DMS 273 (cell line): ENCODE measurements at regions not wholly inside any gene's neighbourhood (a gene's known extent, or its start where the extent isn't known, plus 50 kb on each side); places are given as distances from the start of the nearest gene placed in this dataset.

Source experiments
- DNase-seq: peaks from one replicate; lab custom pipeline; 2025; ENCODE audit not compliant: unreplicated experiment; lab: John Stamatoyannopoulos, UW

- no peak for DNase-seq
Observed at GRCh38 chr10:78857193-78857592, 211.6 kb upstream of the ZMIZ1 start.

DNA sequence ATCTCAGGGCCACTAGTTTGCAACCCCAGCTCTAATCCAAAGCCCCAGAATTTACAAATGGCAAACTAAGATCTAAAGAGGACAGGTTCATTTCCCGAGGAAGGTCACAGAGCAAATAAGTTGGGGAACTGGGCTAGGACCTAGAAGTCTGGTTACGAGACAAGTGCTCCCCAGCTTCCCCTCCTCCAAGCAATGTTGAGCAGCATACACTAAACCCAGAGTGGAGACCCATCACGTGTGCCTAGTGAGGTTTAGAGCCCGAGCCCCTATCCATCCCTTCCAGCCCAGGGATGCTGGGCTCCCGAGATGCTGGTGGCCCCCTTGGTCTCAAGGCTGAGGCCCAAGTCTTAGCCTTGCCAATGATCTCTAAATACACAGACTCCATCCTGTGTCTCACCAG is 209.5 kb upstream of the ZMIZ1 start:
- DNase-seq = no peak

GRCh38 chr10:78859769-78860168 is 209.0 kb upstream of the ZMIZ1 start:
- DNase-seq = no peak

DNA sequence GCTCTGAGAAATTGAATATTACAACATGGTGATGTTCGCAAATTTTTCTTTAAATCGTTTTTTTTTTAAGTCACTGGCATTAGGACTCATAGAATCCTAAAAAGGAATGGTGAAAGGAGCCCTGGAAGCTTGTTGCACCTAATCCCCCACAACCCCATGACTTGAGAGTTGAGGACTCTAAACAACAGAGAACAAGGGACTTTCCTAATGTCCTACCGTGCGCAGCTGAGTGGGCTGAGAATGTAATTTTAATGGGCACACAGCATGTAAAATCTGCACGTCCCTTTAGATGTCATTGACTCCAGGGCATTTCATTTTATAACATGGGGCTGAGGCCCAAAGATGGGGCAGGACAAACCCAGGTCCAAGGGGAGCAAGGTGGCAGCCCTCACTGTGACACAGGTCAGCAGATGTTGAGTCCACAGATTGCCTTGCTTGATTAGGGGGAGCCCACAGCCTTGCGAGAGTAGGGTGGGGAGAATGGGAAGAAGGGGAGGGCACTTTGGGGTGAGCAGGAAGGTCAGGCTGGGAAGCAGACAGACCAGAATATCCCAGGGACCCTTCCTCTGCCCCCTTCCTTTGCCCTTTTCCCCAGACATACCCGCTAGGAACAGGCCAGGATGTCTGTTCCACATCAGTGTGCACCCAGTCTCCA is 208.4 kb upstream of the ZMIZ1 start:
- no peak for DNase-seq

GRCh38 chr10:78861529-78862327 is 207.0 kb upstream of the ZMIZ1 start:
- peak; percentile 85 for DNase-seq

- DNase-seq = no peak
Observed at GRCh38 chr10:78862328-78862640, 206.5 kb upstream of the ZMIZ1 start.

GRCh38 chr10:78863140-78863905 is 205.4 kb upstream of the ZMIZ1 start:
- DNase-seq = no peak

DNA sequence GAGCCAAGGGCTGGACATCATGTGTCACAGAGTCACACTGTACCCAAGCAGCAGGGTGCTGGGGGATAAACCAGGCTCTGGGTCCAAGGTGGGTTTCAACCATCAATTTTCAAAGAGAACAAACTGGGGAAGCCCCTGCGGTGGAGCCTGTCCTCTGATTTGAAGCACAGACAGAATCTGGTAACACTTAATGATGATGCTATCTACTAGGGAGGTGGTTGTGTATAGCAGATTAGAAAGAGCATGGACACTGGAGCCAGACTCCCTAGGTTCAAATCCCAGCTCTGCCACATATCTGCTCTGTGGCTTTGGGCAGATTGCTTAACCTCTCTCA is 204.9 kb upstream of the ZMIZ1 start:
- no peak for DNase-seq

DNA sequence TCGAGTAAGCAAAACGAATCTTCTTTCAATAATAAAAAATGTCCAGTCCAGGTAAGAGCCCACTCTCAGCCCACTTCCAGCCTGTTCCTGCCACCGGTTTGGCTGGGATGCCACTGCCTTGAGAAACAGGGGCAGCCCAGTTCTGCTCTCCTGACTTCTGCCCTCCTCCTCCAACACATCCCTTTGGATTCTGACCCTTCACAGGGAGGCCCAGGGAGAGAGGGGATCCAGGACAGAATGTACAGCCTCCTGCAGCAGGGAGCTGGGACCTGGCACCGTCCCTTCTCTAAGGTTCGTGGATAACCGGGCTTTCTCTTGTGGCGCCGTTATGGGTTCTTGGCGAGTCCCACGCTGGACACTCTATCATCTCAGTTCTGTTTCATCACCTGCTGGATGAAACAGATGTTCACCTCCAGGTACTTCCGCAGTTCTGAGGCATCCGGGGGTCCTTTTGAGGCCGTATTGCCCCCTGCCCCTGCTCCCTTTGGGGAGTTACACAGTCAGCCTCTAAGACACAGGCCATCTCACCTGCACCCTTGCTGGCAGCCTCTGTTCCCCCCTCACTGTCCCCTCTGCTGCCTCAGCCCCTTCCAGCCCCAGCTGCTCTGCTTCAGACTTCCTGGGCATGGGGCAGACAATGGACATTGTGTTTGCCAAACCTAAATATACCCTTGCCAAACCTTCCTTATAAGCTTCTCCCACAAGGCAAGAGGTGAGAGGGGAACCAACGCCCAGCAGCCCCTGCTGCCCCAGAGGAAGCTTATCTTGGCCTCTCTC is 203.8 kb upstream of the ZMIZ1 start:
- DNase-seq = no peak

GRCh38 chr10:78865538-78865875 is 203.3 kb upstream of the ZMIZ1 start:
- DNase-seq = no peak

DNA sequence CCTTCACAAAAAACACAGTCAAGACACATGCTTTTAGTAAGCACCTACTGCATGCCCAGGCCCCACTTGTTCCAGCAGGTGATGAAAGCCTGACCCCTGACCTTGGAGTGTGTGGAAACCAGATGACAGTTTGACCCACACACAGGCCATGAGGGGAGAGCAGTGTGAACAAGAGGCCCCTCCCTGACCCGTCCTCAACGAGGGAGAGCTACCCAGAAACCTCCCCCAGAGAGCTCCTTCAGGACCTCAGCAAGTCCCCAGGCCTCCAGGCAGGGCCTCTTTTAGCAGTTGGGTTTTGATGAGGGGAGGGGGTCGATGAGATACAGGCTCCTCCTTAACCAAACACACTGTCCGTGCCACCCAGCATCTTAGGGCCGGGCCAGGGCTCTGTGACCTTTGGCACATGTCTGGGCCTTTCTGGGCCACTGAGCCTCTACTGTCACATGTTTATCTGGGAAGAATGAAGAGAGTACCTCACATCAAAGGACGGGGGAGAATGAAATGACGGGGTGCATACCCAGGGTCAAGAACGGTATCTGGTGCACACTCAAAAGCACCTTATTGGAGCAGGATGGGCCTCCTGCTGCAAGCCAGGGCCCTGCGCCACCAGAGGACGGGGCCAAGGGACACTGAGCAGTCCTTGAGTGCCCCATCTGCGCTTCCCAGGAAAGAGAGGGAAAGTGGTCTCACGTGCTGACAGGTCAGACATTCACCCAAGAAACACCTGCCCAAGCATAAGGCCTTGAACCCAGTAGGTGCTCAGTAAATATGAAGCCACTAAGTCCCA is 202.6 kb upstream of the ZMIZ1 start:
- no peak for DNase-seq

DNA sequence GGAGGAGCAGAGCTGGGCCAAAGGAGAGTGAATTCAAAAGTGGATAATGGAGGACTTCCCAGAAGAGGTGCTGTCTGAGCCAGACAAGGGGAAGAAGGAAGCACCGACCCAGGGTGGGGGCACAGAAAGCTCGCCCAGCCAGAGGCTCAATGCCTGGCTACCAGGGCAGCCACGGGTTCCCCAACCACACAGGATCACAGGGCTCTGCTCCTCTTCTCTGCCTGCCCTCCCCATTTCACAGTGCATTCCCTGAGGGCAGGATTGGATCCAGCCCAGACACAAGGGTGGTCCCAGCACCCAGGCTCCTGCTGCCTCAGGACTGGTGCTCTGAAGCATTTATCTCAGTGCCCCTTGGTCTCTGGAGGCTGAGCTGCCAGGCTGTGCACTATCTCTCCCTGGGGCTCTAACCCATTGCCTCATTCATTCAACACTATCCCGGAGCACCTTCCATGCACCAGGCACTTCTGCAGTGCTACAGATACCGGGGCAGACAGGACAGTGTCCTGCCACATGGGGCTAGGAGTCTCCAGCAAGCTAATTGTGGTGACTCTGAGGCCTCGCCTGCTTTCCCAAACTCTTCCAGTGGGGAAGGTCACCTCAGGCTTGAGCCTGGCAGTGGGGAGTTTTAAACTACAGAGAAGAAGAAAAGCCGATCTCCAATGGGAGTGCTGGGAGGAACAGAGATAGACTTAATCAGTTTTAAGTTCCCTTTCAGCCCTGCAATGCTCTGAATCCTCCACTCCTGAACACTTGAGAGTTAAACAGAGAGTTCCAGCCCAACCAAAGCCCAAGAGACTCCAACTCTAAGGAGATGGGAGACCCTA is 201.8 kb upstream of the ZMIZ1 start:
- DNase-seq = no peak

DNA sequence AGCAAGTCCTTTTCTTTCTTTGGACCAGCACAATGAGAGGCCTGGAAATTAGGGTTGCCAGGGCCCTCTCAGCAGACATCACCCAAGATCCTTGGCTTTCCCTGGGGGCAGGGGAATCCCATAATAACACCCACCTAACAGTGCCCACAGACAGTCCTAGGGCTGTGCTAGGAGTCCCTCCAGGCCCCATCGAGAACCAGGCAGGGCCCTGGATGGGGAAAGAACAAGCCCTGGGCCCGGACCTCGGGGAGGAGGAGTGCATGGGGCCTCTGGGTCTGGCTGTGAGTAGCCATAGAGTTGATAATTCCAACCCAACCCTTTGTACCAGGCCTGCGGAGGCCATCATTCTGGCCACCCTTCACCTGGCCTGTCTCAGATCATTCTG is 201.2 kb upstream of the ZMIZ1 start:
- no peak for DNase-seq

- DNase-seq = no peak
Observed at GRCh38 chr10:78868048-78868447, 200.7 kb upstream of the ZMIZ1 start.

DNA sequence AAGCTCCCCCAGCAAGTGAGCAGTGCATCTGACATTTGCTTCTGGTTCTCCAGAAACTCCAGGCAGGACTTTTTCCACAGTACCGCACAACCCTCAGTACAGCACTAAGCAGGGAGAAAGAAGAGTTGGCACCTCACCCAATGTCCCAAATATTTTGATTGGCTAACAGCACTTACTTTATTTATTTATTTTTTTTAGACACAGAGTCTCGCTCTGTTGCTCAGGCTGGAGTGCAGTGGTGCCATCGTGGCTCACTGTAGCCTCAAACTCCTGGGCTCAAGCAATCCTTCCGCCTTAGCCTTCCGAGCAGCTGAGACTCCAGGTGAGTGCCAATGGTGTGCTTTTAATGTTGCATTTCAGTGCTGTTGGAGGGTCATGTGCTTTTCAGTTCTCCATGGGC is 200.3 kb upstream of the ZMIZ1 start:
- DNase-seq = no peak

GRCh38 chr10:78868861-78869260 is 199.9 kb upstream of the ZMIZ1 start:
- DNase-seq = no peak

- DNase-seq = no peak
Observed at GRCh38 chr10:78869508-78870454, 199.0 kb upstream of the ZMIZ1 start.

DNA sequence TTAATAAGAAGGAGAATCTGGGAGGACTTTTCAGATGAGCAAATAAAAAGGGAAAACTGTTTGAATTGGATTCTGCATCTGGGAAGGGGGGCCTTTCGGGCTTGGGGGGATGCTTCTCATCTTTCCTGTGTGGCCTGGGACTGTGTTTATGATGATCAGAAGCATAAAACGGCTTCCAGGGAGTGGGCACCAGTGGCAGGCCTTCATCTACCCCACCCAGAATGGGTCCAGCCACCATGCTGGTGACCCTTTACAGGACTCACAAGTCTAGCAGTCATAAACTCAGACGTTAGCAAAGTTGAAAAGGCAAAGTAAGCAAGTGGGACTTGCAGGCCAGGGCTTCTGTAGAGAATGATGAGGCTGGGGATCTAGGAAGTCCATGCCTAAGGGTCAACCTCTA is 198.3 kb upstream of the ZMIZ1 start:
- no peak for DNase-seq

DNA sequence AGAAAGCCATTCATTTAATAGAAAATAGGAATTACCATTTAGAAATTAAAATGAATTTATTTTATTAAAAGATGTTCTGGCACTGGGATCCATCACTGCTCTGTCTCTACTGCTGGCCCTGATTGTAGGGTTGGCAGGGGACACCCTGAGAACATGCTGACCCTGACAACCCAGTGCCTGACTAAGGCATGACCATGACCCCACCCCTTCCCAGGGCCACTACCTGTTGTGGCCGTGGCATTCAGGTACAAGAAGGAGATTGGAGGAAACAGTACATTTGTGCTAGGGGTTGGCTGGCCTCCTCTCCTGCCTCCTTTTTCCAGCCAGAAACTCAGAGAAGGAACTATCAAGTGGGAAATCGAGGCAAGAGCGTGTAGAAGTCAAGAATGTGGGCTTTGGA is 197.0 kb upstream of the ZMIZ1 start:
- DNase-seq = no peak
